Stimulated activated CD4-positive, alpha-beta T cell treated with anti-CD3 and anti-CD28 coated beads, Interleukin-4, amount 100 ng/mL, for 48 hours (primary cell): ENCODE measurements at regions not wholly inside any gene's neighbourhood (a gene's known extent, or its start where the extent isn't known, plus 50 kb on each side); places are given as distances from the start of the nearest gene placed in this dataset.
"Not testable (repeated sequence)": the region's sequence is repeated elsewhere in the genome, so short reads cannot be mapped to it uniquely, and the experiment has no call there.

ENCODE experiments used
- DNase-seq, 2 donors: peaks; one replicate each; pipeline ENCODE4 v3.0.0-alpha.2; 2020; ENCODE audit warnings: low read depth in 2 of 2

DNA sequence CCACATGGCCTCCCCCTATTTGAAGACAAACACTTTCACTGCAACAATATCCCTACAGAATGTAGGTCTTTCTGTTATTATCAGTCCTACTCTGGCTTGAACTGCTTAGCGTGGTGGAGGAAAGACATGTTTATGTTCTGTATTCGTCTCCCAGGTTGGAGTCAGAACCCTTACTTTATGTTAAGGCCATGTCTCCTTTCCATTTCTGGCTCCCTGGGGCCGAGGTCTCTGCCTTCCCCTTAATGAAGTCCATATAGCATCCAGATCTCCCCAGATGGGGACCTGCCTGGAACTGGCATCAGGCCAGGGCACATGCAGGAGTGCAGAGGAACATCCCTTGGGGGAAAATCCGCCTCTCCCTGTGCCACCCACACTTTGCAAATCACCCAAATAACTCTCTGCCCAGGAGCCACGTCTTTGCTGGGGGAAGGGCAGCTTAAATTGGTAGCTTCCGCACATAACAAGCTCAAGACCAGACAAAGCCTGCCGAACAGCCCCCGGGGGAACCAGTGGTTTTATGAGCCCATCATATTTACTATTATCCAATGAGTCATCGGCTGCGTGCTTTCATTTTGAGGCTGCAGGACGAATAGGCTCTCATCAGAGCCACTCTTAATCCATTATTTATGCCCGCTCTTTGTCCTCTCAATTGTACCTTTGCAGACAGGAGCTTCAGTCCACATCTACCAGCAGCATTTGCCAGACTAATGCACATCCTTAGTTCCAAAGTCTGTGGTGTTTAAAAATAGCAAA, 237.0 kb downstream of the UACA start:
- no peak for DNase-seq

DNA sequence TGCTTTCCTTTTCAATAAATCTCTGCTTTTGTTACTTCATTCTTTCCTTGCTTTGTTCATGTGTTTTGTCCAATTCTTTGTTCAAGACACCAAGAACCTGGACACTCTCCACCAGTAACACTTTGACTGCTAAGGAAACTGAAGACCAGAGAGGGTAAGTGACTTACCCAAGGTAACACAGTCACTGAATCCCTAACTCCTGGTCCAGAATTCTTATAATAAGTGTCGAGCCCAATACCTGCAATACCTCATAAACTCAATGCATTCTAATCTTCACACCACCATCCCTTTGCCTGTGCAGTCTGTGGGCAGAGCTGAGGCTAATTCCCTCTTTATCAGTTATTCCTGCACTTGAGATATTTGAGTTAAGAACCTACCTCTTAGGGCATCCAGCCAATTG, 237.8 kb downstream of the UACA start:
- DNase-seq = no peak

DNA sequence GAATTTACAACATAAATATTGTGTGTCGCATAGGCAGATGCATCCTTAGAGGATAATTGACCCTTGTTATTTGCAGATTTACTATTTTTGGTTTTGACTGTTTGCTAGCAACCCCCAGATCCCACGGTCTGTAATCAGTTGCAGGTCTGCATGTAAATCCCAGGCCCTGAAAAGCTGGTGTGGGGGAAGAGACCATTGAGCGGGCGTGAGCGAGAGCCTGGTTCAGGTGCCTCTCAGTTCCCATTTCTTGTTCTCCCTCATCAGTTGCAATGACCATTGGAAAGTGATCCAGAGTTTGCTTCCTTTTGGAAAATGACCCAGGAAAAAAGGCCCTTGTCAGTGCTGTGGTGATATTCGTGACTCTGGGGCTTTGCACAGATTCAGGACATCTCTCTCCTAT, 238.9 kb downstream of the UACA start:
- DNase-seq = no peak

DNA sequence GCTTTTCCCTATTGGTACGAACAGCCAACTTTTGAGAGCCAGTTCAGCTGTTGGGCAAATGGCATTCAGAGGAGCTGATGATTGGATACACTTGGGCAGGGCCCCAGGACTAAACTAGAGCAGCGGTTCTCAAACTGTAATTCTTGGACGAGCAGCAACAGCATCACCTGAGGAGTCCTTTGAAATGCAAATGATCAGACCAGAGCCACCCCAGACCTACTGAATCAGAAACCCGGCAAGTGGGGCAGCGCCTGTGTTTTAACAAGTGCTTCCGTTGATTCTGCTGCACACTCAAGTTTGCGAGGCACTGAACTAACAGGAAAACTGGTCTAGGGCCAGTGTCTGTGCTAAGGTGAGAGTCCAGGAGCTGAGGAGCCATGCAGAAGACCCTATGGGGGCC, 239.7 kb downstream of the UACA start:
- no peak for DNase-seq

DNA sequence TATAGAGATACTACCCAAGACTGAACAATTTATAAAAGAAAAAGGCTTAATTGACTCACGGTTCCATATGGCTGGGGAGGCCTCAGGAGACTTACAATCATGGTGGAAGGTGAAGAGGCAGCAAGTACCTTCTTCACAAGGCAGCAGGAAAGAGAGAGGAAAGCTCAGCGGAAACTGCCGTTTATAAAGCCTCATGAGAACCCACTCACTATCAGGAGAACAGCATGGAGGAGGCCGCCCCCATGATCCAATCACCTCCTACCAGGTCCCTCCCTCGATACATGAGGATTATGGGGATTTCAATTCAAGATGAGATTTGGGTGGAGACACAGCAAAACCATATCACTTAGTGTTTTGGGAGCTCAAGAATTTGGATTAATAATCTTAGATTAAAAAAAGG, 240.2 kb downstream of the UACA start:
- no peak for DNase-seq

DNA sequence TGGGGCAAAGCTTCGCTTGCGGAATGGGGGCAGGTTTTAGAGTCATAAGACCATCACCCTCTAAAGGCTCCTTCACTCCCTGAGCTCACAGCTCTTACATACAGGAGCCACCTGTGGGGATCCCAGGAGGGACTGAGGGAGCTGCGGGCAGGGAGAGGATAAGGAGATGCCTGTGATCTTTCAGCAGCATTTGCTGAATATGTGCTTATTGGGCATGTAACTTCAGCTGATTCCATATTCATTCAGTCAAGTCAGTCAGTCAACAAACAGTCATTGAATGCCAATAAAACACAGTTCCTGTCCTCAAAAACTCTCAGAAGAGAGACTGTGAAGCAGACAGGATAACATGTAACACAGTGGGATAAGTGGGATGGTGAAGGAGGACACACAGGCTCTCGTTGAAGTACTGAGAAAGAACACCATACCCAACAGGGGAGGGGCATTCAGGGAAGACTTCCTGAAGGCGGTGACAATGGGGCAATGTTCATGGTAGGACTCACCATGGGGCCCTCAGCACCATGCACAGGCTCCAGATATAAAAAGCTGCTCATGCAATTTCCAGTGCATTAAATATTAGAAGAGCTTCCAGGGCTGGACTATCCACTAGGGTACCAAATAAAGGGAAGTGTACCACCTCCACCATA, 240.9 kb downstream of the UACA start:
- no peak for DNase-seq

DNA sequence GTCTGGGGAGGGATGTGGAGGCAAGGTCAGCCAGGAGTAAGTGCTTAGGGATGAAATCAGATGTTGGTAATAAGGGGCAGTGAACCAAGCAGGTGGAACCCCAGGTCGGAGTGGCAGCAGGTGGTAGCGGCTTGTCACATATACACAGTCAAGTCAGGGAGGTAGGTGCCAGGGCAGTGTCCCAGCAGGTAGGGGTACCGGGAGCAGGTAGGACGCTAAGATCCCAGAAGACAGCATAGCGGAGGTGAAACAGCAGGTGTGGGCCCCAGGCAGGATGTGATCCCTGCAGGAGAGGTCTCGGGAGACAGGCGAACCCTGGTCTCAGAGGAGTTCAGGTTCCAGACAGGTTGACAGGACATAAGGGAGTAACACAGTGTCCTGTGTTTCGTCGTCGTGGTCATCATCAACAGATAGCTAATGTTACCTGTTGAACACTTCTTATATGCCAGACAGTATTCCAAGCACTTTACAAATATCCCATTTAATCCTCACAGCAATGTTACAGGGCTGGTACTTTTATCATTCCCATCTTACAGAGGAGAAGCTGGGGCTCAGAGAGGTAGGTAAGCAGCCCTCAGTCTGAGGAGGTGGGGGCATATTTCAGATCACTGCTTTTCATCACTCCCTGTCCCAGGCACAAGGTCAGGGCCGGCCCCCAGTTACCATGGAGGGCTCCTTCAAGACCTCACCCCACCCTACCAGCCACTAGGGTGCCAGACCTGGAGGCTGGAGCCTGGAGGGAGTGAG, 241.6 kb downstream of the UACA start:
- DNase-seq = no peak

DNA sequence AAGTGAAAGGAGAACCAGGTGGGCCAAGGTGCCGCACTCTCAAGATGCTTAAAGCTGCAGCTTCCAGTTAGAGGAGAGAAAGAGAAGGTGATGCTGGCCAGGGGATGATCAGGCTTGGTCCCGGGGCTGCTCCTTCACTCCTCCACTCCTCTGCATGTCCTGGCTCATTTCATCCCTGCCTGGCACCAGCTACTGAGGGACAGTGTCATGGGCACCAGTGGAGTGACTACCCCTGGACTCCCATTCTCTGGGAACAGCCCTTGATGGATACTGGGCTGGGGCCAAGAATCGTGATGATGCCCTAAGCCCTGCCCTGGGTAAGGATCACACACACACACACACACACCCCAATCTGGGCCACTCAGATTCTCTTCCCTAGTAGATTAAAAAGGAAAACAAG, 243.7 kb downstream of the UACA start:
- DNase-seq = no peak

DNA sequence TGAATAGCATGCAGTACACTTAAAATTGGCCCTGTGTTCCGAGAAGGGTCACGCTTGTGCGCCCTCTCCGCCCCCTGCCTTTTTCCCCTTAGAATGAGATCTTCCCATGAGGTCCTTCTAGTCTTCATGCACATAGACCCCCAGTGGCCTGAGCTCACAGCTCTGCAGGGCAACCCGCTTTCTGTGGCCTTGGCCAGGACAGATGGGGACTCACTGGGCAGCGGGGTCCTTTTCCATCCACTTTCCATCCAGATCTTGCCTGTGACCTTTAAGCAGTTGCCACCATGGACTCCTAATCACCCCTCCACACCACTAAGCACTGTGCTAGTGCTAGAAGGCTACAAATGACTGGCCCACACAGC, 244.4 kb downstream of the UACA start:
- DNase-seq = no peak

DNA sequence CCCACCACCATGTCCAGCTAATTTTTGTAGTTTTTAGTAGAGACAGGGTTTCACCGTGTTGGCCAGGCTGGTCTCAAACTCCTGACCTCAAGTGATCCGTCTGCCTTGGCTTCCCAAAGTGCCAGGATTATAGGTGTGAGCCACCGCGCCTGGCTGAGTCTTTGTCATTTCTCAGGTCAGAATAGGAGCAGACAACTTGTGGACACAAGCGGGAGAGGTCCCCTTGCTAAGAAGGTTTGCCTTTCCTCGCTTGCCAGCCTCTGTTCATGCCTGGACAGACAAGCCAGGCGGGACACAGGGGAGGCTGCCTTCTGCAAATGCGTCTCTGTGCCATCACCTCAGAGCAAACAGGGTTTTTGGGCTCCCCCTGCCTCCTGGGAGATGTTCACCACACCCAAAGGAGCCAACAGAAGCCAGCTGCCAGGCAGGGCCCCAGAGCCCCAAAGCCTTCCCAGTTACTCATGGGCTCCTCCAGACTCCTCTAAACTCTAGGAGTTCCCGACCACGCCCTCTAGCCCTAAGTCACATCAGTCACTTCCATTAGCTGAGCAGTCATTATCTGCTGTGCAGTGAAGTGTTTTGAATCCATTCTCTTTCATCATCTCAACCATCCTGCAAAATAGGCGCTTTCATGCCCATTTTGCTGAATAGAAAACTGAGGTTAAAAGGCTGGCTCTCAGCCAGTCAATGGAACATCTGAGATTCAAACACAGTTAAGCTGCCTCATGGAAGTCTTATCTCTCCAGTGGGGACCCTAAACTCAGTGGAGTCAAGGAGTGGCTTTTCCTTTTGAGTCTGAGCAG, 245.0 kb downstream of the UACA start:
- DNase-seq = no peak

DNA sequence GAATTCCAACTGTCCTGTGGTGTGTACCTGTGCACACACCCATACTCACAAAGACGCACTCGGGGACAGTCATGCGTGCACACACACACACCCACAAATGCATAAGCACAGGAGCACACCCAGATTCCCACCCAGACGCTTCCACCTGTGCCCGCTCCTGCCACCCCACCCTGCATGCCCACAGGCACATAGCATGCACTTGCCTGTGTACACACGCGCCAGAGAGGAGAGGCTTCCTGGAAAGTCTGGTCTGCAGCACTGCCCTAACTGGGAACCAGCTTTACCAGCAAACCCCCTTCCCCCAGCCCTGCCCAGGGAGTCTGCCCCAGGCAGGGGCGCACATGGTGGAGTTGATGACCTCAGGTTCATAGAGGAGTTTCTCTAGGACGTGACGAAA, 246.2 kb downstream of the UACA start:
- DNase-seq = no peak

DNA sequence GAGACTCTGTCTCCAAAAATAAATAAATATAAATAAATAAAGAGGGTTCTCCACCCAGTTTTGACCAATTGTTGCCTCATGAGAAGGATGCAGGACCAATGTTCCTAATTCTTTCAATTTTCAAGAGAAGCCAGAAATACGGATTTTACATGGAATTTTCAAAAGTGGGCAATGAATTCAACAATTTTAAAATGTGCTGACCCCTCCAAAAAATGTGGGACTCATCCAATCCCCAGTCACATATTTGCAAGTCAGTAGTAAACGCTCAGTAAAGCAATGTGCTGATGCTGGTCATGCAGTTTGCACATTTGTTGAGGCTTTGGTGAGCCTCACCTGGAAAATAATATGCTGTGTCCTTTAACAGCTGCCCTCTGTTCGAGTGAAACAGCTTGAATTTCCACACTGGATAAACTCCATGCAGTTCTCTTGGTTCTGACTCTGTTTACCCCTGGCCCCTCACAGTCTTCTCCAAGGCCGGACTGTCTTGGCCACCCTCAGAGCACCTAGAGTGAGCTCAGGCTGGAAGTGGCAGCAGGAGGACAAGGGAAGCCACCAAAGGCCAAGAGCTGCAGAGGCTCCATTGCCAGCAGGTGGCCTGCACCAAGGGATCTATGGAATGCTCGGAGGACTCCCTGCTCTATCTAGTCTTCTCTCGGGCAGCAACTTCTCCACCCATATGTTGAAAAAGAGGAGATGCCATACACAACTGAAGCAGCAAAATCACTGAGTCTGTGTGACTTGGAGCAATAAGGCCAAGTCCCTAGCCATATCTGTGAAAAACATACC, 246.8 kb downstream of the UACA start:
- no peak for DNase-seq

DNA sequence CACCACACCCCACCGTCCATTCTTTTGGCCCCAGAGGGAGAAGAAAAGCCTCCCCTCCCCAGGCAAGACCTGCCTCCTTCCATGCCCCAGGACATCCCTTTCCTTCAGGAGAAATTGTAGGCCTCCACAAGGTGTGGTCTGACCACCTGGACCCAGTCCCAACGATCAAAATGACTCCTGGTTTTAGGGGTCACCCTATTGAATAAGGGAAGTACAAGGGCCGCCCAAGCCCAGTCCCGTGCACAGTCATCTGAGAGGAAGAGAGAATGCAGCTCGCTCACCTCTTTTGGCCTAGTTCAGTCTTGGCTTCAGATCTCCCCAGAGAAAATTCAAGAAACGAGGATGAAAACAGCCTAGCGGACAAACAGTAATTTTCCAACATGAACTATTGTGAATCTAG, 249.1 kb downstream of the UACA start:
- DNase-seq = no peak

DNA sequence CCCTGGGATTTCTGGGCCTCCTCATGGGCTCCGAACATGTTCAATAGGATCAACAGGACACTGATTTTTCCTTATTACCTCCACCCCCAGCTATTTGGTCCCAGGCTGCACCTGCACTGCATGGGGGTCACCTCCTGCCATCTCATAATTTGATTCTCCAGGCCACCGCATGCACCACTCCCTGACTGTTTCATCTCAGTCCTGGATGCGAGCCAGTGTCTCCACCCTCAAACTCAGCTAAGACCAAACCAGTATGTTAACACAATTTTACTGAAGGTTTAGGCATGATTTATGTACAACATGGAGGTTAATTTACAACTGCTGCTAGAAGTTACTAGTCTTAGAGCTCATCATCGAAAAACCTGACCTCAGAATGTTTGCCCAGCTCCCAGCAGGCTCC, 249.5 kb downstream of the UACA start:
- DNase-seq = no peak

DNA sequence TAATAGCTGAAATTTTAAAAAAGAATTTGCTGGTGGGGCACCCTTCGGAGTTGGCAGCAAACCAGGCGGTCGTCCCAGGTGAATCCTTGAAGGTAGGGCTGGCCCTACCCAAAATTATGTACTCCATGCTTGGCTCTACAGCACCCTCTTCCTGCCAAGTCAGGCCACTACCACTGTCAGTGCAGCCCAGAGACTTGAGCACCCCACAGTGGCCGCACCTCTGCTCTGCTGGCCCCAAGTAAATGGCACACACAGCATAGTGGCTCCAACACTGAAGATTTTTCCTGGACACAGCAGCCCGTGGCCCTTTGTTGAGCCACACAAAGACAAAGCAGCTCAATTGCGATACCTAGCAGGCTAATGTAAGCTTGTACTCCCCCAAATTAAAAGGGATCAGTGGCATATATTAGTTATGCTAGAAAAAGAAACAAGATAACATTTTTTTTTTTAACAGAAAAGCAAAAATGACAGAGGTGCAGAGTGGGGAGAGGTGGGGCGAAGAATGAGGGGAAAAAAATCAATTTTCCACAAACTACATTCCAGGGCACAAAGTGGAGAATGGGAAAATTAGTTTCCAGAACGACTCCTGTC, 250.5 kb downstream of the UACA start:
- peak; percentile 51 to 61 for DNase-seq

DNA sequence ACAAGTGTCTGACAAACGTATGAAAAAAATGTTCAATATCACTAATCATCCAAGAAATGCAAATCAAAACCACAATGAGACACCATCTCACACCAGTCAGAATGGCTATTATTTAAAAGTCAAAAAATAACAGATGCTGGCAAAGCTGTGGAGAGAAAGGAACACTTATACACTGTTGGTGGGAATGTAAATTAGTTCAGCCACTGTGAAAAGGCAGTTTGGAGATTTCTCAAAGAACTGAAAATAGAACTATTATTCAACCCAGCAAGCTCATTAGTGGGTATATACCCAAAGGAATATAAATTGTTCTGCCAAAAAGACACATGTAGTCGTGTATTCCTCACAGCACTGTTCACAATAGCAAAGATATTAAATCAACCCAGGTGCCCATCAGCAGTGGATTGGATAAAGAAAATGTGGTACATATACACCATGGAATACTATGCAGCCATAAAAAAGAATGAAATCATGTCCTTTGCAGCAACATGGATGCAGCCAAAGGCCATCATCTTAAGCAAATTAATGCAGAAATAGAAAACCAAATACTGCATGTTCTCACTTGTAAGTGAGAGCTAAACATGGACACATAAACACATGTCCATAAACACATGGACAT, 251.3 kb downstream of the UACA start:
- DNase-seq = not testable (repeated sequence)

DNA sequence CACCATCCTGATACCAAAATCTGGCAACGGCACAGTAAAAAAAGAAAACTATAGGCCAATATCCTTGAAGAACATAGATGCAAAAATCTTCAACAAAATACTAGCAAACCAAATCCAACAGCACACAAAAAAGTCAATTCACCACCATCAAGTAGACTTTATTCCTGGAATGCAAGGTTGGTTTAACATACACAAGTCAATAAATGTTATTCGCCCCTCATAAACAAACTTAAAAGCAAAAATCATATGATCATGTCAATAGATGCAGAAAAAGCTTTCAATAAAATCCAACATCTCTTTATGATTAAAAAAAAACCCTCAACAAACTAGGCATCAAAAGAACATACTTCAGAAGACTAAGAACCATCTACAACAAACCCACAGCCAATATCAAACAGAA, 252.9 kb downstream of the UACA start:
- DNase-seq = no peak

DNA sequence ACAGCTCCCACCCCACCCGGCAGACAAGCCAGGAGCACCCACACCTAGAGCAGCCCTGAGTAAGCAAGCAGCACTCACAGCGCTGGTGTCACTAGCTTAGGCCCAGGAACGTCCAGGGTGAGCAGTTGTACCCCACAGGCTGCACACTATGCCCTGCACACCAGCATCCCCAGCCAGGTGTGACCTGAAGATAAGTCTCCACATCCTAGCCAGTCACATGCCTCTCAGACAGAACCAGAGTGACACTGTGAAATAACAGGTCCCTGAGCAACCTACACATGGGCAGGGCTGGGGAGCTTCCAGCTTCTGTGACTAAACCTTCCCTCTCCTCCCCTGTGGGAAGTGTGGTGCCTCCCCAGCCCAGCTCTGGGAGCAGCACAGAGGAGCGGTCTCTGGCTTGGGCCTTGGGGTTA, 253.6 kb downstream of the UACA start:
- no peak for DNase-seq

DNA sequence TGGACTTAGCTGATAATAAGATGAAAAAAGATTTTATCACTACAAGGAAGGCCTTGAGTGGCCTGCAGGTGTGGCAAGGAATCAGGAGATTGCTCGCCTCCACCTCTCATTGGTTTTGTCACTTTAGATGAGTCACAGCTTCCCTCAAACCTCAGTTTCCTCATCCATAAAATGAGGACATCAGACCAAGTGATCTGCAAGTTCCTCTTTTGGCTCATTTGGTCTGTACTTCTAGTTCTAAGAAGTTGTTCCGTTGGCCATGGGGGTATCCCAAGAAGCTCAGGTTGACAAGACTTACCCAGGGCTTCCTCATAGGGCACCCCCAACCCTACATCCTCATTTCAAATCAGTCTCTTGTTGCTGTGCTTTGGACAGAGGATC, 254.1 kb downstream of the UACA start:
- no peak for DNase-seq

DNA sequence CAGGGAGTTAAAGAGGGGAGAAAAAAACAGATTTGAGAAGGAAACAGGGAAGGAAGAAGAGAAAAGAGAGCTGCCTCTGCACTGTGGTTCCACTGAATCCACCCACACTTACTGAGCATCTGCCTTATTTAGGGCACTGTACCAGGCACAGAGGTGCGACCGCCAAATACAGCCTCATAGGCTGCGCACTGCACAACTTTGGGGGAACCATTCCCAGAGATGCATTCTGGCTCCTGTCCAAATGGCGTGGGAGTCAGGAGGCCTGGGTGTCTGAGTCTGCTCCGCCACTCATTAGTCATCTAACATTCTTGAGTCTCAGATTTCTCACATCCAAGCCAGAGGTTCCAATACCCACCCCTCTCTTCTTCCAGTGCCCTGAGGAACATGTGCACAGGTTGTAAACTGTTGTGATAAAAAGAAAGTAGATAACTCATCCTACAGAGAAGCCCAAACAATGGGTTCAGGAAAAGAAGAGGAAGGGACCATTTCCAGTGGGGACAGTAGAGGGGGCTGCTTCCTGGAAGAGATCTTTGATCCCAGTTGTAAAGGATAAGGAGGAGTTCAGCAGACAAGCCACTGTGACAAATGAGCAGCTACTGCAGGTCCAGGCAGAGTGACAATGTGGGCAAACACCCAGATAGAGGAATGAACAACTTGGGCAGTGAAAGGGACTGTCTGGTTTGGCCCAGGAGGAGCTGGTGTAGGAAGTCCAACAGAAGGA, 254.6 kb downstream of the UACA start:
- peak; percentile 43 to 57 for DNase-seq
